Cardiac fibroblast (primary cell): ENCODE measurements at regions not wholly inside any gene's neighbourhood (a gene's known extent, or its start where the extent isn't known, plus 50 kb on each side); places are given as distances from the start of the nearest gene placed in this dataset.
A peak's percentile ranks its signal among the peaks of the same experiment; 100 is the strongest.
"Not testable (repeated sequence)": the region's sequence is repeated elsewhere in the genome, so short reads cannot be mapped to it uniquely, and the experiment has no call there.

ENCODE experiments used
- DNase-seq, 2 donors: peaks; one replicate each; pipeline versions ENCODE4 v3.0.0 to v3.0.0-alpha.2; 2010; ENCODE audit warnings: low read depth in 2 of 2
- H3K4me3 ChIP-seq, 2 donors: replicated peaks in 1 of 2; 1 replicate in 1 of 2; 2 replicates in 1 of 2; pipeline ENCODE4 v1.5.1; 2011; ENCODE audit warnings: low read depth in 2 of 2, low read length in 2 of 2, mild to moderate bottlenecking in 2 of 2, moderate library complexity in 1 of 2
- CTCF ChIP-seq: IDR thresholded peaks from one replicate; pipeline ENCODE4 v1.5.1; 2011; ENCODE audit warnings: low read depth, mild to moderate bottlenecking, low read length, inconsistent platforms

GRCh38 chr4:83964996-83965541 is 429.2 kb downstream of the GPAT3 start:
- no peak overlapping the region for H3K4me3 ChIP-seq
- TF ChIP-seq CTCF: no peak
- DNase-seq: peak in 1 of 2 donors; percentile 60

GRCh38 chr4:83962492-83962891 is 426.6 kb downstream of the GPAT3 start:
- no peak for TF ChIP-seq CTCF
- DNase-seq: no peak
- H3K4me3 ChIP-seq: no peak overlapping the region

GRCh38 chr4:83961575-83961974 is 425.7 kb downstream of the GPAT3 start:
- H3K4me3 ChIP-seq: no peak overlapping the region
- peak; percentile 4 to 56 for DNase-seq
- peak; percentile 24 for TF ChIP-seq CTCF

- no peak for DNase-seq
- no peak overlapping the region for H3K4me3 ChIP-seq
- TF ChIP-seq CTCF: no peak
Observed at GRCh38 chr4:83959160-83959559, 423.3 kb downstream of the GPAT3 start.

GRCh38 chr4:83947830-83948193 is 411.9 kb downstream of the GPAT3 start:
- DNase-seq: no peak
- no peak overlapping the region for H3K4me3 ChIP-seq
- TF ChIP-seq CTCF: no peak

- no peak overlapping the region for H3K4me3 ChIP-seq
- TF ChIP-seq CTCF: no peak
- no peak for DNase-seq
Observed at GRCh38 chr4:83947125-83947829, 411.4 kb downstream of the GPAT3 start.

- H3K4me3 ChIP-seq, DNase-seq: not testable (repeated sequence)
Observed at GRCh38 chr4:83943691-83944090, 407.8 kb downstream of the GPAT3 start.
